Left cardiac atrium (tissue), 4 donors: ENCODE measurements at regions not wholly inside any gene's neighbourhood (a gene's known extent, or its start where the extent isn't known, plus 50 kb on each side); places are given as distances from the start of the nearest gene placed in this dataset.
"Not testable (repeated sequence)": the region's sequence is repeated elsewhere in the genome, so short reads cannot be mapped to it uniquely, and the experiment has no call there.

Experiments used
- ATAC-seq, 2 donors: fragments of 200-7000 bp; cut with Tn5 transposase; one replicate each; pipeline ENCODE4 v1.9.1; 2020; ENCODE audit warnings: mild to moderate bottlenecking in 2 of 2, moderate library complexity in 2 of 2
- DNase-seq: peaks from one replicate; pipeline ENCODE4 v3.0.0-alpha.2; 2020
- intact Hi-C, 2 donors: fragments of 100-400 bp; cut with DNase I; formaldehyde crosslinking; loops; one replicate each; pipeline versions ENCODE4 v1.14.1 to v1.15.1; 2022 to 2023
- donor health status: DM: no; HTN: yes; CAD: no.
- donor health status: DM: no; HTN: yes; CAD: no; lungs with severe emphysema.
- donor health status: DM: yes; HTN: yes; CAD: no.
- donor health status: Dilated cardiomyopathy.

DNA sequence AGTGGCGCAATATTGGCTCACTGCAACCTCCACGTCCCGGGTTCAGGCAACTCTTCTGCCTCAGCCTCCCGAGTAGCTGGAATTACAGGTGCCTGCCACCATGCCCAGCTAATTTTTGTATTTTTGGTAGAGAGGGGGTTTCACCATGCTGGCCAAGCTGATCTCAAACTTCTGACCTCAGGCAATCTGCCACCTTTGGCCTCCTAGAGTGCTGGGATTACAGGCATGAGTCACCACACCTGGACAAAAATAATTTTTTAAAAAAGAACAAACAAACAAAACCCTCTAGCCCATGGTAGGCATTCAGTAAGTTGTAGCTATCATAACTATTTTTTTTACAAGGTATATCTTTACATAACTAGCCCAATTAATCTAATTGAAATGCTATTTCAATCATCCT lies 73.9 kb upstream of the CAPRIN1 start:
- no peak for ATAC-seq
- DNase-seq = no peak

DNA sequence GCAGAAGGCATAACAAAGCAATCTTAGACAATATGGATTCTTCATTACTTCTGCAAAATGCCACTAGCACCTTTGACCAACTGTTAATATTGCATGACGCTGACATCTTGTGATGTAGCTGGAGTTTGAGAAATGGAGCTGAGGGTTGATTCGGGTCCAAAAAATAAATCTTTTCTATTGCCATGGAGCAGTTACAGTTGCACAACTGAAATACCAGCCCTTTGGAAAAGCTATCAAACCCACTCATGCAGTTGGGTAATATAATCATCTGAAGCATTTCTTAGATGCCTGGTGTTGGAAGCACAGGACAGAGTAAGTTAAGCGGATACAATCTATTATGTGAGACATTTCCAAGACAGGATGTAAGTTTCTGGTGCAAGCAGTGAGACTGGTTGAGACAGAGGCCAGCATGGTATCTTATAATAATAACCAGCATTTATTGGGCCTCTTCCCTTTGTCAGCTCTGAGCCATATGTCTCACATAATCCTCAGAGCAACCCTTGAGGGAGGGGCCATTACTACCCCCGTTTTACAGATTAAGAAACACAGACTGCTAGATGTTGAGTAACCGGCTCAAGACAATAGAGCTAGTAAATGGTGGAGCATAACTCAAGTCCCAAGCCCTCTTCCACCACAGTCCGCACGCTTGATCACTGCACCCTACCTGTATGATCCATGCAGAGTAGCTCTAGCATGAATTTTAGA lies 74.9 kb upstream of the CAPRIN1 start:
- intact Hi-C loops = no loop called here
- ATAC-seq = no peak
- DNase-seq = no peak

More for the DNA sequence above, 73.9 kb upstream of the CAPRIN1 start:
- intact Hi-C loops = no loop called here

- ATAC-seq (no peak), DNase-seq (no peak)
- intact Hi-C loops = loop anchor here in 1 of 2 donors (5.0 kb wide), 1 partner anchor 118 kb away; no protein-coding TSS in a partner anchor
These were observed 76.7 kb upstream of the CAPRIN1 start for GRCh38 chr11:33974804-33975203.

GRCh38 chr11:33971530-33971929 lies 79.7 kb upstream of the LMO2 start:
- not testable (repeated sequence) for ATAC-seq, DNase-seq
- intact Hi-C loops = loop anchor here in 1 of 2 donors (5.0 kb wide), 1 partner anchor 114 kb away; no protein-coding TSS in a partner anchor

DNA sequence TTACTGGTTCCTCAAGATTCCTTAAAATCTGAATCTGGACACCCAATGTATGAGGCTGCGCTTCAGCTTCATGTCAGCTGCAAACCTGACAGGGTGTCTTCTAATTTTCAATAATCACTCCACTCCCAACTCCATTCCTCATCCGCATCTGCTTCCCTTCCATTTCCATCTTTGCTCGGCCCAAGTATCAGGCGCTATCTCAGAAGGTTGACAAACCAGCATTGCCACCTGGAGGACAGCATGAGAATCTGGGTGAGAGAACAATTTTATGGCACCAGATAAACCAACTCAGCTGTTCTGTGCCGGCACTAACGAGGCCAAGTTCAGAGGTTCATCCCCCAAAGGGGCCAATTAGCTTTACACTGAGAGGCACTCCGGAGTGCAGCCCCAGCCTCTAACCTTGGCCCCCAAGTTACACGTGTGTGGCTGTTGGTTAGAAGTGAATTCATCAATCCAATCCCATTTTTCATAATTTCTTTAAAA lies 79.1 kb upstream of the LMO2 start:
- DNase-seq (peak; percentile 41), ATAC-seq (peak; percentile 82 to 84)
- intact Hi-C loops = loop anchor here in 1 of 2 donors (5.0 kb wide), 1 partner anchor 114 kb away; no protein-coding TSS in a partner anchor

- intact Hi-C loops = no loop called here
- DNase-seq = no peak
- no peak for ATAC-seq
These were observed 75.6 kb upstream of the LMO2 start for GRCh38 chr11:33967451-33967850.

DNA sequence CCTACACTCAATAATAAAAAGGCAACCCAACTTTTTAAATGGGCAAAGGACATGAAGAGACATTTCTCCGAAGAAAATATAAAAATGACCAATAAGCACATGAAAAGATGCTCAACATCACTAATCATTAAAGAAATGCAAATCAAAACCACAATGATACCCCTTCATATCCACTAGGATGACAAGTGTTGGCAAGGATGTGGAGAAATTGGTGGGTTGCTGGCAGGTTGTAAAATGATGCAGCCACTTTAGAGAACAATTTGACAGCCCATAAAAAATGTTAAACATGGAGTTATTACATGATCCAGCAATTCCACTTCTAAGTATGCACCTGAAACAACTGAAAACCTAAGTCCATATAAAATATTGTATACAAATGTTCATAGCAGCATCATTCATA lies 73.2 kb upstream of the LMO2 start:
- no peak for ATAC-seq
- intact Hi-C loops = no loop called here
- DNase-seq = no peak

- DNase-seq = no peak
- no peak for ATAC-seq
- intact Hi-C loops = no loop called here
These were observed 68.1 kb upstream of the LMO2 start for GRCh38 chr11:33959855-33960400.

- DNase-seq (no peak), ATAC-seq (no peak)
- intact Hi-C loops = no loop called here
These were observed 65.5 kb upstream of the LMO2 start for GRCh38 chr11:33957304-33957917.

DNA sequence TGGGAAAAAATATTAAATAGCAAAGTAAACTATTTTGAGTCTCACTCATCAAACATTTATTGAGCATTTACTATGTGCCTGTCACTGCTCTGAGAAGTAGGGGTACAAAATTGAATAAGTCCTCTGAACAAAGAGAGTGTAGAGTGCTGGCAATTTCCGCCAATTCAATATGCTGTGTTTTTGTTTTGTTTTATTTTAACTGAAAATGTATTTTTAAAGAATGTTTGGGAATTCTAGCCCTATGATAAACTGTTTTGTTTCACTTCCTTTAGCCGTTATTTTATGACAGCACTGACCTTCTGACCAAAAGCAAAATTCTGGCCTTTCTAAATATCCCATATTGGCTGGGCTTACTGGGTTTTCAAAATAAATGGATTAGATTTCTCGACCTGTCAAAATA lies 64.7 kb upstream of the LMO2 start:
- intact Hi-C loops = no loop called here
- no peak for ATAC-seq
- DNase-seq = no peak

- ATAC-seq = no peak
- intact Hi-C loops = no loop called here
- DNase-seq = no peak
These were observed 61.4 kb upstream of the LMO2 start for GRCh38 chr11:33953289-33953688.

- ATAC-seq (no peak), DNase-seq (no peak)
- intact Hi-C loops = no loop called here
These were observed 60.9 kb upstream of the LMO2 start for GRCh38 chr11:33952805-33953204.

DNA sequence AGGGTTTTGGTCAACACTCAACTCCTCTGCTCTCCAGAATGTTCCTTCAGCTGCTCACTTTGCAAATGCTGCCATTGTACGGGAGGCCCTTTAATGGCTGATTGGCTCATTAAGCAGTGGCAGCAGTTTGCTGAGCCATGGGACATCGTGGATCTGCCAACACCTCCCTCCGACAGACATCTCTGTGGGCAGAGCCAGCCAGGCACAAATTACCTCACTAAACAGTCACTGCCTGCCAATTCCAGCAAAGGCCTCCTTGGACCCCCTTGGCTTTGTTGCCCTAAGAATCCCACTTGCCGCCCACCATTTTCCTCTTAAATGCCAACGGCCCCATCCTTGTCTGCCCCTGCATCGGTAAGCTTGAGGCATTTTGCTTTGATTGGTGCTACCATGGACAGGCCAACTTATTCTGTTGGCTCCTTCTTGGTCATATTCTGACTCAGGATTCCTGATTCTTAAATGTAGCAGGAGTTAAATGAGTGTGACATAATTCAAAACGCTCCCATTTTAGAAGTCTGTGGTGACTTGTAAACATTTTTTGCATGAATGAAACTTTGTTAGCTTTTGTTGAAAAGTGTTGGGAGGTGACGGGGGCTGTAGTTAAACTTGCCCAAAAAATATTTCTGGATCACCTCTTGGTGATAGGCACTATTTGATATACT lies 57.5 kb upstream of the LMO2 start:
- ATAC-seq = peak in 1 of 2 donors; percentile 43

DNA sequence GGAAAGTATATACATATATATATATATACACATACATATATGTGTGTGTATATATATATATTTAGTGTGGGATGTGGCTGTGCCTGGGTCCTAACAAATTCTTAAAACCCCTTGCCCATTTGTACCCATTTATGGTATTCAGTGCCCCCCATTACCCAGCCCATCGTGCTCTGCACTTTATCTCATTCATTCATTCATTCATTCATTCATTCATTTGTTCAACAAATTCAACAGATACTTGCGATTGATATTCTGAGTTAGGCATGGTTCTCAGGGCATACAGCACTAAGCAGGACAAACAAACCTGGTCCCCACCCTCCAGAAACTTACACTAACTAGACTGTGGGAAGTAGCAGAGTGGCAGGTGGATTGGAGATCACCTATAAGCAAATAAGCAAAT lies 56.6 kb upstream of the LMO2 start:
- intact Hi-C loops = no loop called here

More for the DNA sequence above, 57.5 kb upstream of the LMO2 start:
- intact Hi-C loops = no loop called here
- DNase-seq = no peak

DNA sequence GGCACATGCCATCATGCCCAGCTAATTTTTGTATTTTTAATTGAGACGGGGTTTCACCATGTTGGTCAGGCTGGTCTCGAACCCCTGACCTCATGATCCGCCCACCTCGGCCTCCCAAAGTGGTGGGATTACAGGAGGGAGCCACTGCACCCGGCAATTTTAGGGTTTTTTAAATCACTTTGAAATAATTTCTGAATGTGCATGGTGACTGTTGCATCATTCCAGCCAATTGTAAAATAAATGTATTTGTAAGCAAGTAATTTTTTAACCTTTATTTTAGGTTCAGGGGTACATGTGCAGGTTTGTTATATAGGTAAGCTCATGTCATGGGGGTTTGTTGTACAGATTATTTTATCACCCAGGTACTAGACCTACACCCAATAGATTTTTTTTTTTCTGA lies 56.0 kb upstream of the LMO2 start:
- ATAC-seq, DNase-seq, intact Hi-C loops: not testable (repeated sequence)

More for the DNA sequence above, 56.6 kb upstream of the LMO2 start:
- DNase-seq (no peak), ATAC-seq (no peak)

- intact Hi-C loops = no loop called here
- DNase-seq = no peak
- no peak for ATAC-seq
These were observed 55.1 kb upstream of the LMO2 start for GRCh38 chr11:33946930-33947329.

DNA sequence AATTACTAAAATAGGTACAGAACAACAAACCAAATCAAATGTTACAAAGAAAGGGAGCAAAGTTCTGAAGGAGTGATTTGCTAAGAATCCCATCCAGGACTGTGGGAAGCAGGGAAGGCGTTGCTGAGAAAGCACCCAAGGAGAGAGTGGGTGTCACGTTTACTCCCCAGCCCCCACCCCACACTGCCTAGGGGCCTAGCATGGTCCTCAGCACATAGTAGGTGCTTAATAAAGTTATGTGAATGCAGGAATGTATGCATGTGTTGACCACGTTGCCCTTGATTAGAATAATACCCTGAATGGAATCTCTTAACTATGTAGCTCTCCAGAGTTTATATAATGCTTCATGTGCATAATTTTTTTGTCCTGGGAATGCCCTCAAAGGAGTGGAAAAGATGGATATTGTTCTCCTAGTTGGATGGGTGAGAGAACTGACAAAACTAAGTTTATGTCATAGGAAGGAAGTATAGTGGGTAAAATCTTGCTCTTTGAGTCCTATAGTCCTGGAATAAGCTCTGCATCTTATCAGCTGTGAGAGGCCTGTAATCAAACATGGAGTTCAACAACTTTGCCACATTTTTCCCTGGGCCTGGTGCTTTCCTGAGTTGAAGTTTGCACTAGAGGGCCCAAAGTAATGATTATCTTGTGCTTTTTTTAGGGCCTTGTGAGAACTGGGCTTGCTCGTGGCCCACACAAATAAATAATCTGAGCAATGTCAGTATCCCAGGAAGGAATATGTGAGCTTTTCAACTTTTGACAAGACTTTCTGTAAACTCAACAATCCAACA lies 53.8 kb upstream of the LMO2 start:
- ATAC-seq (no peak), DNase-seq (no peak)
- intact Hi-C loops = no loop called here

- no peak for DNase-seq
- no peak for ATAC-seq
- intact Hi-C loops = no loop called here
These were observed 53.0 kb upstream of the LMO2 start for GRCh38 chr11:33944693-33945424.

DNA sequence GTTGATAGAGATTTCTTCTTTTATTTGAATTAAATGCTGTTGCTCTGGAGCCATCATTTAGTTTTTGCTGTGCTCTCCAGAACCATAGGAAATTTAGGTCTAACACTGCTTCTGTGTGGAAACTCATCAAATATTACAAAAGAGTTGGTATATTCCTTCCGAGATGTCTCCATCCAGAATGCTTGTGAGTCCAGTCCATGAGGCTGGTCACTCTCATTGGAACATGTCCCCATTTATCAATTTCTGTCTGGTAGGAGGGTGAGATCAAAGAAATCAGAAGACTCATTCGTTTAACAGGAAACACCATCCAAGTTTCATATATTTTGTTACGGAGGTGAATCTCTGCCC lies 52.4 kb upstream of the LMO2 start:
- intact Hi-C loops = no loop called here
- ATAC-seq (no peak), DNase-seq (no peak)
